ENCODE measurements at regions not wholly inside any gene's neighbourhood (a gene's known extent, or its start where the extent isn't known, plus 50 kb on each side); places are given as distances from the start of the nearest gene placed in this dataset.

DNA sequence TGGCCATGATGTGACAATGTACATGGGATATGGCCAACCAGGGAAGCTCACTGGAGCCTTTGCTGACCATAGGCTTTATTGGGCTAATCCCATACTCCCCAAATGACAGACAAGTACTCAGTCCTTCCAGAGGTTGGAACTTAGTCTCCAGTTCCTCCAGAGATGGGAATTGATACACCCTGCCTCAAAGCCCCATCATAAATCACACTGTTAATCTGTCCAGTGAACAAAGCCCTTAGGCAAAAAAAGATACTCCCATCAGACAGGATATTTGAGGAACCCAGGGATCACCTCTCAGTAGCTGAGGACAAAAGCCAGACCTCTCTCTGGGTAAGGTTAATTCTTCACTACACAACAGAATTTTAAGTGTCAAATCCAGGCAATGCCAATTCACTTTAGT lies 247.5 kb upstream of the CDH20 start:
- in situ Hi-C loops (cut with MboI; ENCODE audit: low sequenced_read_pairs) (no loop called here), dilution Hi-C loops (cut with HindIII; ENCODE audit: low sequenced_read_pairs, unreplicated experiment) (no loop called here), intact Hi-C loops (cut with micrococcal nuclease) (loop anchor here (5.0 kb wide), 1 partner anchor 1047 kb away; no protein-coding TSS in a partner anchor)
- H3K4me3 ChIP-seq (ENCODE audit: insufficient read depth, low read depth, low read length) = no peak overlapping the region
- H2BK20ac ChIP-seq (ENCODE audit: low read depth, low read length) = no peak overlapping the region
- no peaks in the 10 kb centered on the region for H3K79me1 ChIP-seq (ENCODE audit: low read depth in 1 of 2, low read length in 2 of 2)
- no peak overlapping the region for H3K23ac ChIP-seq (ENCODE audit: low read depth, low read length)
- H3K4me1 ChIP-seq (ENCODE audit: control insufficient read depth, insufficient read depth, low read length) = no peaks in the 10 kb centered on the region
- CTCF ChIA-PET = no interaction called here
- no peak overlapping the region for H3K56ac ChIP-seq (ENCODE audit: extremely low read depth, insufficient read depth, low read length)
- H4K91ac ChIP-seq (ENCODE audit: insufficient read depth, low read depth, low read length) = no peak overlapping the region
- no peak overlapping the region for H3K4ac ChIP-seq (ENCODE audit: low read depth, low read length)
- no peaks in the 10 kb centered on the region for H3K36me3 ChIP-seq (ENCODE audit: control insufficient read depth, insufficient read depth, low read length)
- H2AFZ ChIP-seq (replicated peaks; ENCODE audit: low read length, poor library complexity) = no peak overlapping the region
- H3K9ac ChIP-seq (ENCODE audit: low read depth, low read length) = no peak overlapping the region
- POLR2A ChIA-PET (ENCODE audit: unreplicated experiment) = no interaction called here
- no peak for DNase-seq
- no peak overlapping the region for H4K5ac ChIP-seq (ENCODE audit: low read depth, low read length)
- no peak overlapping the region for H2AK9ac ChIP-seq (replicated peaks; ENCODE audit: low read depth, low read length, poor library complexity)
- H3K27me3 ChIP-seq (ENCODE audit: control insufficient read depth, insufficient read depth, low read length) = no peaks in the 10 kb centered on the region
- no peaks in the 10 kb centered on the region for H3K9me1 ChIP-seq (ENCODE audit: insufficient read depth, low read length)
- H3K18ac ChIP-seq (ENCODE audit: low read depth, low read length) = no peak overlapping the region
- no peaks in the 10 kb centered on the region for H3K9me3 ChIP-seq (ENCODE audit: control insufficient read depth, insufficient read depth, low read length)
- BruUV-seq (replicated peaks) = no TSS peak
- H4K8ac ChIP-seq (ENCODE audit: low read depth in 2 of 2, low read length in 2 of 2) = no peak overlapping the region
- H2BK15ac ChIP-seq (ENCODE audit: low read depth, low read length) = no peak overlapping the region
- no peak overlapping the region for H3K27ac ChIP-seq (ENCODE audit: insufficient read depth, low read length)
- no peak for ATAC-seq (ENCODE audit: low read depth)
- no peak overlapping the region for H3K4me2 ChIP-seq (ENCODE audit: low read depth, low read length)
- no peak overlapping the region for H2BK120ac ChIP-seq (ENCODE audit: low read depth, low read length)
- no peaks in the 10 kb centered on the region for H4K20me1 ChIP-seq (ENCODE audit: insufficient read depth, low read length)
- no peak overlapping the region for H2AK5ac ChIP-seq (ENCODE audit: low read depth, low read length)
- no peak overlapping the region for H2BK5ac ChIP-seq (ENCODE audit: low read depth, low read length, poor library complexity, severe bottlenecking)
- H3K14ac ChIP-seq (replicated peaks; ENCODE audit: low read depth, low read length) = no peak overlapping the region
- TF ChIP-seq, protein P1, sequence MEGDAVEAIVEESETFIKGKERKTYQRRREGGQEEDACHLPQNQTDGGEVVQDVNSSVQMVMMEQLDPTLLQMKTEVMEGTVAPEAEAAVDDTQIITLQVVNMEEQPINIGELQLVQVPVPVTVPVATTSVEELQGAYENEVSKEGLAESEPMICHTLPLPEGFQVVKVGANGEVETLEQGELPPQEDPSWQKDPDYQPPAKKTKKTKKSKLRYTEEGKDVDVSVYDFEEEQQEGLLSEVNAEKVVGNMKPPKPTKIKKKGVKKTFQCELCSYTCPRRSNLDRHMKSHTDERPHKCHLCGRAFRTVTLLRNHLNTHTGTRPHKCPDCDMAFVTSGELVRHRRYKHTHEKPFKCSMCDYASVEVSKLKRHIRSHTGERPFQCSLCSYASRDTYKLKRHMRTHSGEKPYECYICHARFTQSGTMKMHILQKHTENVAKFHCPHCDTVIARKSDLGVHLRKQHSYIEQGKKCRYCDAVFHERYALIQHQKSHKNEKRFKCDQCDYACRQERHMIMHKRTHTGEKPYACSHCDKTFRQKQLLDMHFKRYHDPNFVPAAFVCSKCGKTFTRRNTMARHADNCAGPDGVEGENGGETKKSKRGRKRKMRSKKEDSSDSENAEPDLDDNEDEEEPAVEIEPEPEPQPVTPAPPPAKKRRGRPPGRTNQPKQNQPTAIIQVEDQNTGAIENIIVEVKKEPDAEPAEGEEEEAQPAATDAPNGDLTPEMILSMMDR (conservative IDR thresholded peaks at IDR 0.05; ENCODE audit: low read depth, low read length) = no peak
- TF ChIP-seq MAZ (IDR thresholded peaks at IDR 0.05; ENCODE audit: borderline replicate concordance, low read depth, low read length) = no peak
- no peak for TF ChIP-seq POLR2A (IDR thresholded peaks at IDR 0.05; ENCODE audit: low read depth, low read length)
- no peak for TF ChIP-seq SMC3 (IDR thresholded peaks at IDR 0.05; ENCODE audit: low read depth, low read length)
- TF ChIP-seq CHD1 (IDR thresholded peaks at IDR 0.05; ENCODE audit: low read depth, low read length) = no peak
- TF ChIP-seq RCOR1 (IDR thresholded peaks at IDR 0.05; ENCODE audit: insufficient replicate concordance, low read length) = no peak
- no peak for TF ChIP-seq MAFK (IDR thresholded peaks at IDR 0.05; ENCODE audit: low read depth, low read length)

Measured in IMR-90 (cell line).